ENCODE measurements at regions not wholly inside any gene's neighbourhood (a gene's known extent, or its start where the extent isn't known, plus 50 kb on each side); places are given as distances from the start of the nearest gene placed in this dataset.

DNA sequence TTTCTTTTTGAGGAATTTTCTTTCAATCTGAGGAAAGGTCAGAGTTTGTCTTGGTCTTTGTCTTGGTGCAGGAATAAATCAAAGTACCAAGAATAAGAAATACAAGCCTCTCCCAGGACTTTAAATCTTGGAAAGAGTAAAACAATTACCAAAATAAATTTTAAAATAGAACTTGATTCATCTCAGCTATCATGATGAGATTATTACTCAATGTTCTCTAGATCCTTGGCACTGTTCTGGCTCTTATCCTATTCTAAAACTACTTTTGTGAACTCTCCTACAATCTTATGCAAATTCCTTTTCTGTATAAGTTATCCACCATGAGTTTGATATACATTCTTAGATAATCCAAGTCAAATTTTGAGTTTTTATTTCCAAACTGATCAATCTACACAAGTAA, 464.3 kb downstream of the PPARGC1A start:
- Histone ChIP-seq H3K4me1 (no peaks in the 10 kb centered on the region), H3K27ac (no peak overlapping the region), H3K4me3 (no peak overlapping the region), H3K36me3 (no peaks in the 10 kb centered on the region), H3K27me3 (no peaks in the 10 kb centered on the region), H3K9me3 (no peaks in the 10 kb centered on the region)
- in situ Hi-C loops (cut with MboI; ENCODE audit: low pct_ligation_motif_present in 1 of 4, low pct_unique_long_range_greater_than_20kb in 1 of 4, low sequenced_read_pairs in 3 of 4) (no loop called here), intact Hi-C loops (cut with DNase I; ENCODE audit: low total_unique reads) (no loop called here)
- TF ChIP-seq, protein P1, sequence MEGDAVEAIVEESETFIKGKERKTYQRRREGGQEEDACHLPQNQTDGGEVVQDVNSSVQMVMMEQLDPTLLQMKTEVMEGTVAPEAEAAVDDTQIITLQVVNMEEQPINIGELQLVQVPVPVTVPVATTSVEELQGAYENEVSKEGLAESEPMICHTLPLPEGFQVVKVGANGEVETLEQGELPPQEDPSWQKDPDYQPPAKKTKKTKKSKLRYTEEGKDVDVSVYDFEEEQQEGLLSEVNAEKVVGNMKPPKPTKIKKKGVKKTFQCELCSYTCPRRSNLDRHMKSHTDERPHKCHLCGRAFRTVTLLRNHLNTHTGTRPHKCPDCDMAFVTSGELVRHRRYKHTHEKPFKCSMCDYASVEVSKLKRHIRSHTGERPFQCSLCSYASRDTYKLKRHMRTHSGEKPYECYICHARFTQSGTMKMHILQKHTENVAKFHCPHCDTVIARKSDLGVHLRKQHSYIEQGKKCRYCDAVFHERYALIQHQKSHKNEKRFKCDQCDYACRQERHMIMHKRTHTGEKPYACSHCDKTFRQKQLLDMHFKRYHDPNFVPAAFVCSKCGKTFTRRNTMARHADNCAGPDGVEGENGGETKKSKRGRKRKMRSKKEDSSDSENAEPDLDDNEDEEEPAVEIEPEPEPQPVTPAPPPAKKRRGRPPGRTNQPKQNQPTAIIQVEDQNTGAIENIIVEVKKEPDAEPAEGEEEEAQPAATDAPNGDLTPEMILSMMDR (IDR thresholded peaks at IDR 0.05) = no peak
- DNase-seq = no peak

DNA sequence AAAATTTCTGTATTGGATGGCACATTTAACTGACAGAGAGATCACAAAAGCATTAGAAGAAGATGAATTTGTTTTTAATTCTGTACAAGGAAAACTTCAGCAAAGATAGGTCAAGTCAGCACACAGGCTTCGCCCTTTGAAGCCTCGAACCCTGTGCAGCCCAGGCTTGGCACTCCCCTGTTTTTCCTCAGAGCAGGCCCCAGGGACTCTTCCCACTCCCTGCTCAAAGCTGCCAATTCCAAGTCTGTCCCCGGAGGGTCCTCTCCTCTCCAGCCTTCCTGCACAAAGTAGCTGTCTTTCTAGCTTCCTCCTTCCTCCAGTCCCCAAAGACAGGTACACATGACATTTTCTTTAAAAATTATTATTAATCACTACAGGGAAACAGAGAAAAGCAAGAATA, 466.3 kb downstream of the PPARGC1A start:
- no peaks in the 10 kb centered on the region for H3K36me3 ChIP-seq
- TF ChIP-seq POLR2A (IDR thresholded peaks at IDR 0.05) (no peak), POLR2AphosphoS5 (IDR thresholded peaks at IDR 0.05) (no peak), EP300 (IDR thresholded peaks at IDR 0.05; ENCODE audit: low read depth) (no peak)
- TF ChIP-seq, protein P1 (IDR thresholded peaks at IDR 0.05) = no peak
- H3K9me3 ChIP-seq = peaks cover 0 to 5% of the 10 kb centered on the region in 2 donors
- DNase-seq = no peak
- in situ Hi-C loops (cut with MboI; ENCODE audit: low pct_ligation_motif_present in 1 of 4, low pct_unique_long_range_greater_than_20kb in 1 of 4, low sequenced_read_pairs in 3 of 4) (no loop called here), intact Hi-C loops (cut with DNase I; ENCODE audit: low total_unique reads) (no loop called here)
- H3K27ac ChIP-seq = no peak overlapping the region
- H3K27me3 ChIP-seq = no peaks in the 10 kb centered on the region
- H3K4me3 ChIP-seq = no peak overlapping the region
- WGBS, 2 donors (ENCODE audit: low coverage in 1 of 2) = 48 to 60% methylated on average over 2 to 3 of the region's 3 CpGs
- no peaks in the 10 kb centered on the region for H3K4me1 ChIP-seq

DNA sequence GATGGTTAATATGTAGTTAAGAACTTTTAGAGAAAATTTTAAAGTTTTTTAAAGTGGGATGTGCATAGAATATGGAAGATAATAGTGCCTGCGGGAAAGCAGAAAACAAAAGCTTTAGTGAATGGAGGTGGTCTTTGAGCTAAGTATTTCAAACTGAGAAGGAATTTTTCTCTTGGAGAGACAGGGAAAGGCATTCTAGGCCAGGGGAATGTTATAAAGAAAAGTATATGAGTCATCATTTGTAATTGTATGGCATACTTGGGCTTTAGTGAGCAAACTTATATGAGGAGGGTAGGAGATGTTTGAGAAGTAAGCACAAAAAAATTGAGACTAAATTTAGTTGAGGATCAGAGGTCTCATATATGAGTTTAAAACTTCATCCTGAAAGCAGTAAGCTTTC, 467.0 kb downstream of the PPARGC1A start:
- no peaks in the 10 kb centered on the region for H3K27me3 ChIP-seq
- H3K4me1 ChIP-seq = no peaks in the 10 kb centered on the region
- no peaks in the 10 kb centered on the region for H3K36me3 ChIP-seq
- no peak for TF ChIP-seq EP300 (IDR thresholded peaks at IDR 0.05; ENCODE audit: low read depth)
- TF ChIP-seq POLR2AphosphoS5 (IDR thresholded peaks at IDR 0.05) = no peak
- TF ChIP-seq, protein P1 (IDR thresholded peaks at IDR 0.05) = no peak
- intact Hi-C loops (cut with DNase I; ENCODE audit: low total_unique reads) = no loop called here
- peaks cover 0 to 5% of the 10 kb centered on the region in 2 donors for H3K9me3 ChIP-seq
- no peak overlapping the region for H3K27ac ChIP-seq
- no peak overlapping the region for H3K4me3 ChIP-seq
- WGBS, 2 donors (ENCODE audit: low coverage in 1 of 2) = 81 to 94% methylated on average over 1 of the region's 1 CpG
- in situ Hi-C loops (cut with MboI; ENCODE audit: low pct_ligation_motif_present in 1 of 4, low pct_unique_long_range_greater_than_20kb in 1 of 4, low sequenced_read_pairs in 3 of 4) = no loop called here
- DNase-seq = no peak

DNA sequence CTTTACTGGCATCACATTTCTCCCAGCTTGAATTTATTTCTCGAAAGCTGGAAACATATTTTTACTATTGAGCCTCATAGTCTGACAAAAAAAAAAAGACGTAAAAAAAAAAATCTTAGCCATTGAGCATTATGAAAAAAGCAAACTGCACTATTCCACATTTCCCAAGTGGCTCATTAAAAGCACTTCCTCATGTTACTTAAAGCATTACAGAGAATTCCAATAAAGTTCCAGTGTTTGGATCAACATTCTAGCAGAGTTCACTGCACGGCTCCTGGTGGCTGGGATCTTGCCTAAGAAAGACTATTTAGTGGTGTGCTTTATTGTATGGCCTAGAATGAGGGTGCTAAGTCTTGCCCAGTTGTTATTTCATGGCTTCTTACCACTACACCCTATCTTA, 476.2 kb downstream of the PPARGC1A start:
- DNase-seq = no peak
- Histone ChIP-seq H3K36me3 (no peaks in the 10 kb centered on the region), H3K4me1 (no peaks in the 10 kb centered on the region), H3K27me3 (no peaks in the 10 kb centered on the region), H3K4me3 (no peak overlapping the region), H3K9me3 (no peaks in the 10 kb centered on the region), H3K27ac (no peak overlapping the region)
- in situ Hi-C loops (cut with MboI; ENCODE audit: low pct_ligation_motif_present in 1 of 4, low pct_unique_long_range_greater_than_20kb in 1 of 4, low sequenced_read_pairs in 3 of 4) = no loop called here
- TF ChIP-seq, protein P1 (IDR thresholded peaks at IDR 0.05) = no peak
- TF ChIP-seq POLR2AphosphoS5 (IDR thresholded peaks at IDR 0.05) (no peak), EP300 (IDR thresholded peaks at IDR 0.05; ENCODE audit: low read depth) (no peak), POLR2A (IDR thresholded peaks at IDR 0.05) (no peak)
- 54 to 61% methylated on average over 3 of the region's 3 CpGs for WGBS, 2 donors (ENCODE audit: low coverage in 1 of 2)
- intact Hi-C loops (cut with DNase I; ENCODE audit: low total_unique reads) = no loop called here

Data from transverse colon (tissue), 4 donors.